K562 (cell line): ENCODE measurements at regions not wholly inside any gene's neighbourhood (a gene's known extent, or its start where the extent isn't known, plus 50 kb on each side); places are given as distances from the start of the nearest gene placed in this dataset.

Experiments used
- ATAC-seq: fragments of 200-7000 bp; cut with Tn5 transposase; 3 replicates; pipeline ENCODE4 v1.9.1; 2020; ENCODE audit warnings: moderate library complexity
- BruUV-seq: library from RNA; stranded (reverse); fragments of 400-500 nt; replicated peaks from 2 replicates; lab custom pipeline; 2021; lab: Mats Ljungman, UMichigan
- CTCF ChIA-PET: fragments of 300-600 bp; formaldehyde crosslinking; extraction: SDS; loops from one replicate; lab custom pipeline; 2021; ENCODE audit warnings: low intra/inter-chr PET ratio; lab: Yijun Ruan, JAX
- POLR2A ChIA-PET: fragments of 300-600, 350-650 bp; sonication (Branson Sonifier 250); formaldehyde crosslinking; extraction: SDS; loops from one replicate; lab custom pipeline; 2021; ENCODE audit warnings: antibody characterized with exemption, inconsistent platforms; lab: Yijun Ruan, JAX
- DNase-seq, 4 experiments: peaks; one replicate each; pipeline versions ENCODE4 v3.0.0 to v3.0.0-alpha.2; 2011 to 2018; ENCODE audit warnings: low spot score in 3 of 4, mixed read lengths in 3 of 4; ENCODE audit errors: extremely low read depth in 1 of 4
- FAIRE-seq: peaks from 2 replicates; lab custom pipeline; 2011; peaks lifted over from hg19 to GRCh38; lab: Jason Lieb, UNC
- H2AFZ ChIP-seq: 2 replicates; pipeline ENCODE4 v1.6.0; 2011; ENCODE audit warnings: low read depth, low read length, control low read depth, inconsistent platforms
- H3K27ac ChIP-seq: fragments of 200-600 bp; 3 replicates; pipeline ENCODE4 v1.8.0; 2011; ENCODE audit warnings: low read depth, mild to moderate bottlenecking, control low read depth, inconsistent platforms, low read length, moderate library complexity, mixed read lengths; ENCODE audit errors: extremely low read depth
- H3K27me3 ChIP-seq, 2 experiments: fragments of 300-600 bp in 1 of 2; 2 replicates in 1 of 2; 3 replicates in 1 of 2; pipeline versions ENCODE4 v1.6.0 to v1.8.0; 2011; ENCODE audit warnings: inconsistent platforms in 2 of 2, low read length in 2 of 2, mild to moderate bottlenecking in 1 of 2, mixed read lengths in 1 of 2, moderate library complexity in 1 of 2; ENCODE audit not compliant: control insufficient read depth in 2 of 2, insufficient read depth in 2 of 2
- H3K36me3 ChIP-seq: fragments of 300-600 bp; 3 replicates; pipeline ENCODE4 v1.8.0; 2011; ENCODE audit warnings: mild to moderate bottlenecking, low read length, inconsistent platforms; ENCODE audit not compliant: control insufficient read depth, insufficient read depth
- H3K4me1 ChIP-seq, 2 experiments: fragments of 200-600 bp in 1 of 2; replicated peaks in 1 of 2; 2 replicates in 1 of 2; 3 replicates in 1 of 2; pipeline versions ENCODE4 v1.5.1 to v1.8.0; 2011; ENCODE audit warnings: inconsistent platforms in 2 of 2, low read length in 2 of 2, mild to moderate bottlenecking in 1 of 2, mixed read lengths in 1 of 2, moderate library complexity in 1 of 2; ENCODE audit not compliant: control insufficient read depth in 2 of 2, insufficient read depth in 2 of 2
- H3K4me2 ChIP-seq: 2 replicates; pipeline ENCODE4 v1.6.1; 2011; ENCODE audit warnings: low read length, control low read depth, inconsistent platforms, mixed read lengths; ENCODE audit not compliant: insufficient read depth
- H3K4me3 ChIP-seq: fragments of 200-600 bp; sonication (generic), shearing (Covaris generic); 2 replicates; pipeline ENCODE4 v1.5.1; 2016; ENCODE audit warnings: control low read depth, inconsistent platforms
- H3K79me2 ChIP-seq: fragments of 200-600 bp; 3 replicates; pipeline ENCODE4 v1.8.0; 2011; ENCODE audit warnings: low read length, inconsistent platforms; ENCODE audit not compliant: control insufficient read depth, insufficient read depth
- H3K9ac ChIP-seq, 2 experiments: 2 replicates each; pipeline versions ENCODE4 v1.6.0 to v1.6.1; 2011; ENCODE audit warnings: low read depth in 2 of 2, low read length in 2 of 2, control low read depth in 1 of 2, inconsistent platforms in 1 of 2, mild to moderate bottlenecking in 1 of 2, mixed read lengths in 1 of 2; ENCODE audit not compliant: insufficient read depth in 1 of 2
- H3K9me1 ChIP-seq: one replicate; pipeline ENCODE4 v1.6.0; 2011; ENCODE audit warnings: inconsistent platforms, mild to moderate bottlenecking, low read length, moderate library complexity; ENCODE audit not compliant: control insufficient read depth, insufficient read depth
- H3K9me3 ChIP-seq: replicated peaks from 2 replicates; pipeline ENCODE4 v1.5.1; 2011; ENCODE audit warnings: low read depth, low read length, inconsistent platforms; ENCODE audit not compliant: control insufficient read depth, insufficient read depth
- H4K20me1 ChIP-seq: replicated peaks from 2 replicates; pipeline ENCODE4 v1.6.1; 2011; ENCODE audit warnings: low read length, inconsistent platforms, mixed read lengths; ENCODE audit not compliant: control insufficient read depth, insufficient read depth
- ARHGAP35 ChIP-seq: fragments of 450-650 bp; IDR thresholded peaks from 2 replicates; pipeline ENCODE4 v1.6.1; 2018; ENCODE audit not compliant: partially characterized antibody
- FOXO4 ChIP-seq: fragments of 450-650 bp; formaldehyde crosslinking; IDR thresholded peaks from 2 replicates; pipeline ENCODE4 v1.4.0; 2020; ENCODE audit warnings: mild to moderate bottlenecking, moderate library complexity
- HNRNPUL1 ChIP-seq: fragments of 200-400 bp; formaldehyde crosslinking; IDR thresholded peaks from 2 replicates; pipeline ENCODE4 v1.6.1; 2017; ENCODE audit warnings: low read length
- MEF2D ChIP-seq: conservative IDR thresholded peaks from 2 replicates; pipeline ENCODE4 v1.6.1; 2016; ENCODE audit warnings: low read depth, missing genetic modification characterization, missing compliant biosample characterization
- NONO ChIP-seq, 2 experiments: fragments of 200-400 bp in 1 of 2; fragments of 450-650 bp in 1 of 2; formaldehyde crosslinking in 1 of 2; IDR thresholded peaks; 2 replicates each; pipeline ENCODE4 v1.6.1; 2017; ENCODE audit warnings: low read depth in 2 of 2, mild to moderate bottlenecking in 2 of 2, moderate library complexity in 2 of 2, low read length in 1 of 2
- RBM39 ChIP-seq: fragments of 200-400 bp; formaldehyde crosslinking; optimal IDR thresholded peaks from 2 replicates; pipeline ENCODE3; 2018; ENCODE audit warnings: low read depth, low read length
- REST ChIP-seq, 2 experiments: fragments of 450-650 bp; formaldehyde crosslinking in 1 of 2; IDR thresholded peaks; 2 replicates each; pipeline versions ENCODE4 v1.4.0 to v1.6.1; 2014 to 2020; ENCODE audit warnings: mild to moderate bottlenecking in 2 of 2, borderline replicate concordance in 1 of 2, low read depth in 1 of 2
- ZKSCAN3 ChIP-seq: fragments of 250-450 bp; sonication (Bioruptor Pico); IDR thresholded peaks from 2 replicates; pipeline ENCODE4 v1.4.0; 2020
- ZNF592 ChIP-seq: fragments of 450-650 bp; IDR thresholded peaks from 2 replicates; pipeline ENCODE4 v1.6.1; 2017; ENCODE audit warnings: antibody characterized with exemption, mild to moderate bottlenecking
- WGBS: fragments of 100-300 bp; shearing (Covaris generic); methylation state at CpG from one replicate; pipeline ENCODE4 v1.1.6; 2016; ENCODE audit warnings: low coverage, mixed read lengths; ENCODE audit not compliant: insufficient coverage; ENCODE audit errors: missing lambda C conversion rate; 5-methylcytosine and 5-hydroxymethylcytosine counted together
- in situ Hi-C: fragments of 300-500 bp; cut with MboI; formaldehyde crosslinking; loops from 4 replicates; pipeline ENCODE4 v1.15.0; 2018; ENCODE audit warnings: inconsistent platforms, mixed read lengths
- intact Hi-C: fragments of 100-400 bp; cut with micrococcal nuclease; formaldehyde crosslinking; loops from 2 replicates; pipeline ENCODE4 v1.14.2; 2022

GRCh38 chr13:73741111-73741510 lies 393.1 kb downstream of the KLF12 start:
- Histone ChIP-seq H3K9me3 (no peaks in the 10 kb centered on the region), H2AFZ (no peak overlapping the region), H3K9me1 (no peaks in the 10 kb centered on the region), H3K36me3 (no peaks in the 10 kb centered on the region), H3K27me3 (no peaks in the 10 kb centered on the region), H3K9ac (no peak overlapping the region), H3K79me2 (no peaks in the 10 kb centered on the region), H3K4me1 (no peaks in the 10 kb centered on the region), H3K27ac (no peak overlapping the region), H3K4me3 (no peak overlapping the region), H3K4me2 (no peak overlapping the region), H4K20me1 (no peaks in the 10 kb centered on the region)
- POLR2A ChIA-PET, result interaction anchor here (0.6 kb wide), 1 partner anchor 9 kb away, joined by 3 read pairs; no protein-coding TSS in a partner anchor
- DNase-seq (no peak), FAIRE-seq (no peak), ATAC-seq (no peak)
- CTCF ChIA-PET, result no interaction called here
- WGBS, result 0% methylated on average over 8 of the region's 8 CpGs
- in situ Hi-C loops, result no loop called here
- BruUV-seq, result no TSS peak
- intact Hi-C loops, result no loop called here
- no peak for TF ChIP-seq ZKSCAN3 (CRISPR knock-in tag)
- no peak for TF ChIP-seq FOXO4 (CRISPR knock-in tag)
- TF ChIP-seq ZNF592, result no peak
- TF ChIP-seq HNRNPUL1, result no peak
- TF ChIP-seq NONO (IDR thresholded peaks at IDR 0.05; ENCODE audit: low read depth in 2 of 2, low read length in 1 of 2), result no peak
- TF ChIP-seq ARHGAP35, result no peak
- no peak for TF ChIP-seq MEF2D
- no peak for TF ChIP-seq RBM39
- no peak for TF ChIP-seq REST (IDR thresholded peaks at IDR 0.05; ENCODE audit: borderline replicate concordance)
- no peak for TF ChIP-seq REST (CRISPR knock-in tag; IDR thresholded peaks at IDR 0.05; ENCODE audit: low read depth)
